GM12878 (cell line): ENCODE measurements at regions not wholly inside any gene's neighbourhood (a gene's known extent, or its start where the extent isn't known, plus 50 kb on each side); places are given as distances from the start of the nearest gene placed in this dataset.

Experiments
- CEBPB ChIP-seq, 2 experiments: fragments of 150-350 bp in 1 of 2; IDR thresholded peaks; 2 replicates each; pipeline ENCODE4 v1.6.1; 2012 to 2014; ENCODE audit warnings: low read depth in 2 of 2, low read length in 2 of 2, borderline replicate concordance in 1 of 2, inconsistent platforms in 1 of 2
- NFXL1 ChIP-seq: fragments of 450-650 bp; IDR thresholded peaks from 2 replicates; pipeline ENCODE4 v1.6.1; 2017; ENCODE audit warnings: antibody characterized with exemption, mild to moderate bottlenecking, borderline replicate concordance
- NFYB ChIP-seq: IDR thresholded peaks from 2 replicates; pipeline ENCODE4 v1.6.1; 2011; ENCODE audit warnings: low read depth, mild to moderate bottlenecking, low read length, improper control_type of control experiment, moderate library complexity; ENCODE audit not compliant: insufficient read depth
- RCOR1 ChIP-seq: conservative IDR thresholded peaks from 2 replicates; pipeline ENCODE4 v1.6.1; 2012; ENCODE audit warnings: low read depth, low read length, improper control_type of control experiment
- RELA ChIP-seq: fragments of 450-650 bp; IDR thresholded peaks from 2 replicates; pipeline ENCODE4 v1.8.0; 2014; ENCODE audit warnings: borderline replicate concordance; ENCODE audit not compliant: partially characterized antibody
- ZNF217 ChIP-seq: fragments of 450-650 bp; IDR thresholded peaks from 2 replicates; pipeline ENCODE4 v1.6.1; 2017; ENCODE audit warnings: antibody characterized with exemption, mild to moderate bottlenecking
- ZNF274 ChIP-seq: IDR thresholded peaks from one replicate; pipeline ENCODE4 v1.8.0; 2011; ENCODE audit not compliant: insufficient read length, insufficient read depth
- TF ChIP-seq, protein P1 (sequence below): fragments of 150-350 bp; IDR thresholded peaks from 2 replicates; pipeline ENCODE4 v1.6.1; 2014; ENCODE audit warnings: mild to moderate bottlenecking, low read depth, low read length
- TF ChIP-seq, protein P2 (sequence below): IDR thresholded peaks from 2 replicates; pipeline ENCODE4 v1.6.1; 2011; ENCODE audit warnings: borderline replicate concordance, low read depth, mild to moderate bottlenecking, moderate library complexity, mixed read lengths, low read length; ENCODE audit not compliant: insufficient read depth; ENCODE audit errors: extremely low read length
- TF ChIP-seq, protein P3 (sequence below), 3 experiments: IDR thresholded peaks in 2 of 3; conservative IDR thresholded peaks in 1 of 3; 2 replicates each; pipeline ENCODE4 v1.5.1; 2011; ENCODE audit warnings: low read depth in 3 of 3, low read length in 3 of 3, mild to moderate bottlenecking in 3 of 3, control low read depth in 2 of 3, moderate library complexity in 2 of 3, inconsistent platforms in 1 of 3, mixed read lengths in 1 of 3; ENCODE audit not compliant: control insufficient read depth in 2 of 3, insufficient read depth in 1 of 3; ENCODE audit errors: extremely low read depth in 1 of 3
- TF ChIP-seq, protein P4 (sequence below): IDR thresholded peaks from 2 replicates; pipeline ENCODE4 v1.6.1; 2012; ENCODE audit warnings: low read depth, low read length, improper control_type of control experiment
- TF ChIP-seq, protein P5 (sequence below): IDR thresholded peaks from 2 replicates; pipeline ENCODE4 v1.6.1; 2011; ENCODE audit warnings: low read depth, low read length, improper control_type of control experiment, borderline replicate concordance
- TF ChIP-seq, protein P6 (sequence below): IDR thresholded peaks from 2 replicates; pipeline ENCODE4 v1.6.1; 2012; ENCODE audit warnings: low read length, inconsistent platforms
- TF ChIP-seq, protein P7 (sequence below): fragments of 450-650 bp; IDR thresholded peaks from 2 replicates; pipeline ENCODE4 v1.6.1; 2016; ENCODE audit warnings: mild to moderate bottlenecking

DNA sequence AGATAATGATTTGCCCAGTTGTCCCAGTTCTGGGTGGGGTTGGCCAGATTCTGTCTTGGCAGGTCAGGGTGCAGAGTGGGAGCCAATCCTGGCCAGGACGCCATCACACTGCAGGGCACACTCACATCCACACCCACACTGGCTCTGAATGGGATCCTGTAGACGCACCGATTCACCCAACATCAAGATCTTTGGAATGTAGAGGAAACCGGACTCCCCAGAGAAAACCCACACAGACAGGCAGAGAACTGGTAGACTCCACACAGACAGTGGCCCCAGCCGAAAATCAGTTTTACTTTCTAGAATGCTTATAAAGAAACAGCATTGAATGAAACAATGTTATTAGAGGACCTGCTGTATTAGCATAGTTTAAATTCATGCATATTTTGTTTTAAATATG is 343.1 kb upstream of the DAB2 start:
- TF ChIP-seq, protein P1, sequence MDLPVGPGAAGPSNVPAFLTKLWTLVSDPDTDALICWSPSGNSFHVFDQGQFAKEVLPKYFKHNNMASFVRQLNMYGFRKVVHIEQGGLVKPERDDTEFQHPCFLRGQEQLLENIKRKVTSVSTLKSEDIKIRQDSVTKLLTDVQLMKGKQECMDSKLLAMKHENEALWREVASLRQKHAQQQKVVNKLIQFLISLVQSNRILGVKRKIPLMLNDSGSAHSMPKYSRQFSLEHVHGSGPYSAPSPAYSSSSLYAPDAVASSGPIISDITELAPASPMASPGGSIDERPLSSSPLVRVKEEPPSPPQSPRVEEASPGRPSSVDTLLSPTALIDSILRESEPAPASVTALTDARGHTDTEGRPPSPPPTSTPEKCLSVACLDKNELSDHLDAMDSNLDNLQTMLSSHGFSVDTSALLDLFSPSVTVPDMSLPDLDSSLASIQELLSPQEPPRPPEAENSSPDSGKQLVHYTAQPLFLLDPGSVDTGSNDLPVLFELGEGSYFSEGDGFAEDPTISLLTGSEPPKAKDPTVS = no peak
- TF ChIP-seq NFXL1 (no peak), NFYB (no peak), RELA (no peak), ZNF217 (no peak), RCOR1 (no peak), CEBPB (IDR thresholded peaks at IDR 0.05; ENCODE audit: borderline replicate concordance in 1 of 2, low read depth in 2 of 2, low read length in 2 of 2) (no peak), ZNF274 (no peak)
- TF ChIP-seq, protein P2, sequence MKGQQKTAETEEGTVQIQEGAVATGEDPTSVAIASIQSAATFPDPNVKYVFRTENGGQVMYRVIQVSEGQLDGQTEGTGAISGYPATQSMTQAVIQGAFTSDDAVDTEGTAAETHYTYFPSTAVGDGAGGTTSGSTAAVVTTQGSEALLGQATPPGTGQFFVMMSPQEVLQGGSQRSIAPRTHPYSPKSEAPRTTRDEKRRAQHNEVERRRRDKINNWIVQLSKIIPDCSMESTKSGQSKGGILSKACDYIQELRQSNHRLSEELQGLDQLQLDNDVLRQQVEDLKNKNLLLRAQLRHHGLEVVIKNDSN = no peak
- TF ChIP-seq, protein P3, sequence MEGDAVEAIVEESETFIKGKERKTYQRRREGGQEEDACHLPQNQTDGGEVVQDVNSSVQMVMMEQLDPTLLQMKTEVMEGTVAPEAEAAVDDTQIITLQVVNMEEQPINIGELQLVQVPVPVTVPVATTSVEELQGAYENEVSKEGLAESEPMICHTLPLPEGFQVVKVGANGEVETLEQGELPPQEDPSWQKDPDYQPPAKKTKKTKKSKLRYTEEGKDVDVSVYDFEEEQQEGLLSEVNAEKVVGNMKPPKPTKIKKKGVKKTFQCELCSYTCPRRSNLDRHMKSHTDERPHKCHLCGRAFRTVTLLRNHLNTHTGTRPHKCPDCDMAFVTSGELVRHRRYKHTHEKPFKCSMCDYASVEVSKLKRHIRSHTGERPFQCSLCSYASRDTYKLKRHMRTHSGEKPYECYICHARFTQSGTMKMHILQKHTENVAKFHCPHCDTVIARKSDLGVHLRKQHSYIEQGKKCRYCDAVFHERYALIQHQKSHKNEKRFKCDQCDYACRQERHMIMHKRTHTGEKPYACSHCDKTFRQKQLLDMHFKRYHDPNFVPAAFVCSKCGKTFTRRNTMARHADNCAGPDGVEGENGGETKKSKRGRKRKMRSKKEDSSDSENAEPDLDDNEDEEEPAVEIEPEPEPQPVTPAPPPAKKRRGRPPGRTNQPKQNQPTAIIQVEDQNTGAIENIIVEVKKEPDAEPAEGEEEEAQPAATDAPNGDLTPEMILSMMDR (IDR thresholded peaks at IDR 0.05 in 2 of 3, conservative IDR thresholded peaks at IDR 0.05 in 1 of 3; ENCODE audit: control insufficient read depth in 2 of 3, extremely low read depth in 1 of 3, insufficient read depth in 1 of 3, low read depth in 3 of 3, low read length in 3 of 3) = no peak
- TF ChIP-seq, protein P4, sequence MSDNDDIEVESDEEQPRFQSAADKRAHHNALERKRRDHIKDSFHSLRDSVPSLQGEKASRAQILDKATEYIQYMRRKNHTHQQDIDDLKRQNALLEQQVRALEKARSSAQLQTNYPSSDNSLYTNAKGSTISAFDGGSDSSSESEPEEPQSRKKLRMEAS = no peak
- TF ChIP-seq, protein P5, sequence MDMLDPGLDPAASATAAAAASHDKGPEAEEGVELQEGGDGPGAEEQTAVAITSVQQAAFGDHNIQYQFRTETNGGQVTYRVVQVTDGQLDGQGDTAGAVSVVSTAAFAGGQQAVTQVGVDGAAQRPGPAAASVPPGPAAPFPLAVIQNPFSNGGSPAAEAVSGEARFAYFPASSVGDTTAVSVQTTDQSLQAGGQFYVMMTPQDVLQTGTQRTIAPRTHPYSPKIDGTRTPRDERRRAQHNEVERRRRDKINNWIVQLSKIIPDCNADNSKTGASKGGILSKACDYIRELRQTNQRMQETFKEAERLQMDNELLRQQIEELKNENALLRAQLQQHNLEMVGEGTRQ = no peak
- TF ChIP-seq, protein P6, sequence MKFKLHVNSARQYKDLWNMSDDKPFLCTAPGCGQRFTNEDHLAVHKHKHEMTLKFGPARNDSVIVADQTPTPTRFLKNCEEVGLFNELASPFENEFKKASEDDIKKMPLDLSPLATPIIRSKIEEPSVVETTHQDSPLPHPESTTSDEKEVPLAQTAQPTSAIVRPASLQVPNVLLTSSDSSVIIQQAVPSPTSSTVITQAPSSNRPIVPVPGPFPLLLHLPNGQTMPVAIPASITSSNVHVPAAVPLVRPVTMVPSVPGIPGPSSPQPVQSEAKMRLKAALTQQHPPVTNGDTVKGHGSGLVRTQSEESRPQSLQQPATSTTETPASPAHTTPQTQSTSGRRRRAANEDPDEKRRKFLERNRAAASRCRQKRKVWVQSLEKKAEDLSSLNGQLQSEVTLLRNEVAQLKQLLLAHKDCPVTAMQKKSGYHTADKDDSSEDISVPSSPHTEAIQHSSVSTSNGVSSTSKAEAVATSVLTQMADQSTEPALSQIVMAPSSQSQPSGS = no peak
- TF ChIP-seq, protein P7, sequence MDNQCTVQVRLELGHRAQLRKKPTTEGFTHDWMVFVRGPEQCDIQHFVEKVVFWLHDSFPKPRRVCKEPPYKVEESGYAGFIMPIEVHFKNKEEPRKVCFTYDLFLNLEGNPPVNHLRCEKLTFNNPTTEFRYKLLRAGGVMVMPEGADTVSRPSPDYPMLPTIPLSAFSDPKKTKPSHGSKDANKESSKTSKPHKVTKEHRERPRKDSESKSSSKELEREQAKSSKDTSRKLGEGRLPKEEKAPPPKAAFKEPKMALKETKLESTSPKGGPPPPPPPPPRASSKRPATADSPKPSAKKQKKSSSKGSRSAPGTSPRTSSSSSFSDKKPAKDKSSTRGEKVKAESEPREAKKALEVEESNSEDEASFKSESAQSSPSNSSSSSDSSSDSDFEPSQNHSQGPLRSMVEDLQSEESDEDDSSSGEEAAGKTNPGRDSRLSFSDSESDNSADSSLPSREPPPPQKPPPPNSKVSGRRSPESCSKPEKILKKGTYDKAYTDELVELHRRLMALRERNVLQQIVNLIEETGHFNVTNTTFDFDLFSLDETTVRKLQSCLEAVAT = no peak
